ENCODE measurements at regions not wholly inside any gene's neighbourhood (a gene's known extent, or its start where the extent isn't known, plus 50 kb on each side); places are given as distances from the start of the nearest gene placed in this dataset.

DNA sequence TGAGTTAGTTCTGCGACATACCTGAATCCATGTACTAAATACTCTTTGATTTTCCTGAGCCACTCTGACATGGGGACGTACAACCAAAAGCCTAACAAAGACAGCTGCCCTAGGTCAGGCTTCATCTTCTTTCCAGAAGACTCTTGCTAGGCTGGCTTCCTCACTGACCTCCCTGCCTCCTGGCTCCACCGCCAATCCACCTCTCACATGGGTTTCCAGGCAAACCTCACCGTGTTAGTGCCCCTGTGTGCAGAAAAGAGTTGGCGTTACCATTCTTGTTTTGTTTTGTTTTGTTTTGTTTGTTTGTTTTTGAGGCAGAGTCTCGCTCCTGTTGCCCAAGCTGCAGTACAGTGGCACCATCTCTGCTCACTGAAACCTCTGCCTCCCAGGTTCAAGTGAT is 135.3 kb downstream of the WSCD1 start:
- TF ChIP-seq NR2C2 (CRISPR knock-in tag; IDR thresholded peaks at IDR 0.05) = no peak
- TF ChIP-seq NR2C2 (tag; IDR thresholded peaks at IDR 0.05) = no peak
- TF ChIP-seq SREBF2 (CRISPR knock-in tag; IDR thresholded peaks at IDR 0.05) = no peak
- no peak for TF ChIP-seq CTCF (IDR thresholded peaks at IDR 0.05 in 2 of 3, conservative IDR thresholded peaks at IDR 0.05 in 1 of 3; ENCODE audit: insufficient read depth in 2 of 3, low read depth in 1 of 3, low read length in 3 of 3)
- no peak for TF ChIP-seq ZNF212 (CRISPR knock-in tag; IDR thresholded peaks at IDR 0.05)

All from K562 (cell line).